ENCODE measurements at regions not wholly inside any gene's neighbourhood (a gene's known extent, or its start where the extent isn't known, plus 50 kb on each side); places are given as distances from the start of the nearest gene placed in this dataset.

GRCh38 chr2:22673529-22673928, 711.5 kb upstream of the KLHL29 start:
- Histone ChIP-seq H3K9ac (ENCODE audit: low read depth in 1 of 2, low read length in 2 of 2) (no peak overlapping the region), H3K27ac (ENCODE audit: low read depth in 2 of 2, low read length in 2 of 2) (no peak overlapping the region), H3K4me3 (ENCODE audit: low read length in 2 of 2) (no peak overlapping the region), H3K27me3 (ENCODE audit: control insufficient read depth in 2 of 2, insufficient read depth in 2 of 2, low read length in 2 of 2) (no peaks in the 10 kb centered on the region), H3K9me3 (ENCODE audit: control insufficient read depth in 2 of 2, low read length in 2 of 2) (no peaks in the 10 kb centered on the region), H3K36me3 (ENCODE audit: control insufficient read depth in 2 of 2, insufficient read depth in 2 of 2, low read length in 2 of 2) (no peaks in the 10 kb centered on the region), H3K4me1 (ENCODE audit: control insufficient read depth in 2 of 2, insufficient read depth in 2 of 2, low read length in 2 of 2) (no peaks in the 10 kb centered on the region)

- H3K4me3 ChIP-seq (ENCODE audit: low read length in 2 of 2) = no peak overlapping the region
- no peaks in the 10 kb centered on the region for H3K4me1 ChIP-seq (ENCODE audit: control insufficient read depth in 2 of 2, insufficient read depth in 2 of 2, low read length in 2 of 2)
Observed at GRCh38 chr2:22683914-22684313, 701.1 kb upstream of the KLHL29 start.

GRCh38 chr2:22690096-22690495, 694.9 kb upstream of the KLHL29 start:
- H3K9me3 ChIP-seq (ENCODE audit: control insufficient read depth in 2 of 2, low read length in 2 of 2) = no peaks in the 10 kb centered on the region
- no peak overlapping the region for H3K9ac ChIP-seq (ENCODE audit: low read depth in 1 of 2, low read length in 2 of 2)
- no peak overlapping the region for H3K27ac ChIP-seq (ENCODE audit: low read depth in 2 of 2, low read length in 2 of 2)
- H3K36me3 ChIP-seq (ENCODE audit: control insufficient read depth in 2 of 2, insufficient read depth in 2 of 2, low read length in 2 of 2) = no peaks in the 10 kb centered on the region
- no peaks in the 10 kb centered on the region for H3K4me1 ChIP-seq (ENCODE audit: control insufficient read depth in 2 of 2, insufficient read depth in 2 of 2, low read length in 2 of 2)
- no peak overlapping the region for H3K4me3 ChIP-seq (ENCODE audit: low read length in 2 of 2)
- H3K27me3 ChIP-seq (ENCODE audit: control insufficient read depth in 2 of 2, insufficient read depth in 2 of 2, low read length in 2 of 2) = no peaks in the 10 kb centered on the region

More at GRCh38 chr2:22683914-22684313, 701.1 kb upstream of the KLHL29 start:
- H3K36me3 ChIP-seq (ENCODE audit: control insufficient read depth in 2 of 2, insufficient read depth in 2 of 2, low read length in 2 of 2) = no peaks in the 10 kb centered on the region
- no peaks in the 10 kb centered on the region for H3K9me3 ChIP-seq (ENCODE audit: control insufficient read depth in 2 of 2, low read length in 2 of 2)
- no peaks in the 10 kb centered on the region for H3K27me3 ChIP-seq (ENCODE audit: control insufficient read depth in 2 of 2, insufficient read depth in 2 of 2, low read length in 2 of 2)
- H3K9ac ChIP-seq (ENCODE audit: low read depth in 1 of 2, low read length in 2 of 2) = no peak overlapping the region
- H3K27ac ChIP-seq (ENCODE audit: low read depth in 2 of 2, low read length in 2 of 2) = no peak overlapping the region

GRCh38 chr2:22691666-22692065, 693.3 kb upstream of the KLHL29 start:
- no peaks in the 10 kb centered on the region for H3K9me3 ChIP-seq (ENCODE audit: control insufficient read depth in 2 of 2, low read length in 2 of 2)
- no peaks in the 10 kb centered on the region for H3K4me1 ChIP-seq (ENCODE audit: control insufficient read depth in 2 of 2, insufficient read depth in 2 of 2, low read length in 2 of 2)
- H3K27ac ChIP-seq (ENCODE audit: low read depth in 2 of 2, low read length in 2 of 2) = no peak overlapping the region
- H3K9ac ChIP-seq (ENCODE audit: low read depth in 1 of 2, low read length in 2 of 2) = no peak overlapping the region
- H3K27me3 ChIP-seq (ENCODE audit: control insufficient read depth in 2 of 2, insufficient read depth in 2 of 2, low read length in 2 of 2) = no peaks in the 10 kb centered on the region
- no peak overlapping the region for H3K4me3 ChIP-seq (ENCODE audit: low read length in 2 of 2)
- H3K36me3 ChIP-seq (ENCODE audit: control insufficient read depth in 2 of 2, insufficient read depth in 2 of 2, low read length in 2 of 2) = no peaks in the 10 kb centered on the region

GRCh38 chr2:22692746-22693145, 692.2 kb upstream of the KLHL29 start:
- H3K27me3 ChIP-seq (ENCODE audit: control insufficient read depth in 2 of 2, insufficient read depth in 2 of 2, low read length in 2 of 2) = no peaks in the 10 kb centered on the region

GRCh38 chr2:22694300-22694699, 690.7 kb upstream of the KLHL29 start:
- Histone ChIP-seq H3K9ac (ENCODE audit: low read depth in 1 of 2, low read length in 2 of 2) (no peak overlapping the region), H3K27ac (ENCODE audit: low read depth in 2 of 2, low read length in 2 of 2) (no peak overlapping the region), H3K27me3 (ENCODE audit: control insufficient read depth in 2 of 2, insufficient read depth in 2 of 2, low read length in 2 of 2) (no peaks in the 10 kb centered on the region), H3K9me3 (ENCODE audit: control insufficient read depth in 2 of 2, low read length in 2 of 2) (no peaks in the 10 kb centered on the region), H3K4me3 (ENCODE audit: low read length in 2 of 2) (no peak overlapping the region), H3K4me1 (ENCODE audit: control insufficient read depth in 2 of 2, insufficient read depth in 2 of 2, low read length in 2 of 2) (no peaks in the 10 kb centered on the region), H3K36me3 (ENCODE audit: control insufficient read depth in 2 of 2, insufficient read depth in 2 of 2, low read length in 2 of 2) (no peaks in the 10 kb centered on the region)

More at GRCh38 chr2:22692746-22693145, 692.2 kb upstream of the KLHL29 start:
- Histone ChIP-seq H3K4me1 (ENCODE audit: control insufficient read depth in 2 of 2, insufficient read depth in 2 of 2, low read length in 2 of 2) (no peaks in the 10 kb centered on the region), H3K9me3 (ENCODE audit: control insufficient read depth in 2 of 2, low read length in 2 of 2) (no peaks in the 10 kb centered on the region), H3K9ac (ENCODE audit: low read depth in 1 of 2, low read length in 2 of 2) (no peak overlapping the region), H3K27ac (ENCODE audit: low read depth in 2 of 2, low read length in 2 of 2) (no peak overlapping the region), H3K36me3 (ENCODE audit: control insufficient read depth in 2 of 2, insufficient read depth in 2 of 2, low read length in 2 of 2) (no peaks in the 10 kb centered on the region), H3K4me3 (ENCODE audit: low read length in 2 of 2) (no peak overlapping the region)

- H3K27ac ChIP-seq (ENCODE audit: low read depth in 2 of 2, low read length in 2 of 2) = no peak overlapping the region
- H3K9ac ChIP-seq (ENCODE audit: low read depth in 1 of 2, low read length in 2 of 2) = no peak overlapping the region
- H3K4me3 ChIP-seq (ENCODE audit: low read length in 2 of 2) = no peak overlapping the region
- no peaks in the 10 kb centered on the region for H3K27me3 ChIP-seq (ENCODE audit: control insufficient read depth in 2 of 2, insufficient read depth in 2 of 2, low read length in 2 of 2)
- H3K36me3 ChIP-seq (ENCODE audit: control insufficient read depth in 2 of 2, insufficient read depth in 2 of 2, low read length in 2 of 2) = no peaks in the 10 kb centered on the region
- H3K9me3 ChIP-seq (ENCODE audit: control insufficient read depth in 2 of 2, low read length in 2 of 2) = no peaks in the 10 kb centered on the region
- no peaks in the 10 kb centered on the region for H3K4me1 ChIP-seq (ENCODE audit: control insufficient read depth in 2 of 2, insufficient read depth in 2 of 2, low read length in 2 of 2)
Observed at GRCh38 chr2:22694856-22695255, 690.1 kb upstream of the KLHL29 start.

- H3K4me1 ChIP-seq (ENCODE audit: control insufficient read depth in 2 of 2, insufficient read depth in 2 of 2, low read length in 2 of 2) = no peaks in the 10 kb centered on the region
- H3K9me3 ChIP-seq (ENCODE audit: control insufficient read depth in 2 of 2, low read length in 2 of 2) = no peaks in the 10 kb centered on the region
- no peak overlapping the region for H3K9ac ChIP-seq (ENCODE audit: low read depth in 1 of 2, low read length in 2 of 2)
- no peaks in the 10 kb centered on the region for H3K27me3 ChIP-seq (ENCODE audit: control insufficient read depth in 2 of 2, insufficient read depth in 2 of 2, low read length in 2 of 2)
- H3K27ac ChIP-seq (ENCODE audit: low read depth in 2 of 2, low read length in 2 of 2) = no peak overlapping the region
- H3K4me3 ChIP-seq (ENCODE audit: low read length in 2 of 2) = no peak overlapping the region
- no peaks in the 10 kb centered on the region for H3K36me3 ChIP-seq (ENCODE audit: control insufficient read depth in 2 of 2, insufficient read depth in 2 of 2, low read length in 2 of 2)
Observed at GRCh38 chr2:22697054-22697788, 687.8 kb upstream of the KLHL29 start.

- Histone ChIP-seq H3K9ac (ENCODE audit: low read depth in 1 of 2, low read length in 2 of 2) (no peak overlapping the region), H3K9me3 (ENCODE audit: control insufficient read depth in 2 of 2, low read length in 2 of 2) (no peaks in the 10 kb centered on the region), H3K36me3 (ENCODE audit: control insufficient read depth in 2 of 2, insufficient read depth in 2 of 2, low read length in 2 of 2) (no peaks in the 10 kb centered on the region), H3K27me3 (ENCODE audit: control insufficient read depth in 2 of 2, insufficient read depth in 2 of 2, low read length in 2 of 2) (no peaks in the 10 kb centered on the region), H3K27ac (ENCODE audit: low read depth in 2 of 2, low read length in 2 of 2) (no peak overlapping the region), H3K4me3 (ENCODE audit: low read length in 2 of 2) (no peak overlapping the region), H3K4me1 (ENCODE audit: control insufficient read depth in 2 of 2, insufficient read depth in 2 of 2, low read length in 2 of 2) (no peaks in the 10 kb centered on the region)
Observed at GRCh38 chr2:22701561-22702160, 683.3 kb upstream of the KLHL29 start.

- Histone ChIP-seq H3K4me1 (ENCODE audit: control insufficient read depth in 2 of 2, insufficient read depth in 2 of 2, low read length in 2 of 2) (no peaks in the 10 kb centered on the region), H3K27ac (ENCODE audit: low read depth in 2 of 2, low read length in 2 of 2) (no peak overlapping the region), H3K4me3 (ENCODE audit: low read length in 2 of 2) (no peak overlapping the region), H3K9me3 (ENCODE audit: control insufficient read depth in 2 of 2, low read length in 2 of 2) (no peaks in the 10 kb centered on the region), H3K27me3 (ENCODE audit: control insufficient read depth in 2 of 2, insufficient read depth in 2 of 2, low read length in 2 of 2) (no peaks in the 10 kb centered on the region), H3K36me3 (ENCODE audit: control insufficient read depth in 2 of 2, insufficient read depth in 2 of 2, low read length in 2 of 2) (no peaks in the 10 kb centered on the region), H3K9ac (ENCODE audit: low read depth in 1 of 2, low read length in 2 of 2) (no peak overlapping the region)
Observed at GRCh38 chr2:22703286-22703920, 681.6 kb upstream of the KLHL29 start.

All from mucosa of rectum (tissue), 2 donors.